Stimulated activated CD4-positive, alpha-beta T cell treated with anti-CD3 and anti-CD28 coated beads, Interleukin-2, amount 100 ng/mL, for 48 hours (primary cell): ENCODE measurements at regions not wholly inside any gene's neighbourhood (a gene's known extent, or its start where the extent isn't known, plus 50 kb on each side); places are given as distances from the start of the nearest gene placed in this dataset.
"Not testable (repeated sequence)": the region's sequence is repeated elsewhere in the genome, so short reads cannot be mapped to it uniquely, and the experiment has no call there.

Source experiments
- DNase-seq, 2 donors: peaks; one replicate each; pipeline ENCODE4 v3.0.0-alpha.2; 2020

GRCh38 chr3:88979760-88980159, 127.7 kb upstream of the EPHA3 start:
- no peak for DNase-seq

DNA sequence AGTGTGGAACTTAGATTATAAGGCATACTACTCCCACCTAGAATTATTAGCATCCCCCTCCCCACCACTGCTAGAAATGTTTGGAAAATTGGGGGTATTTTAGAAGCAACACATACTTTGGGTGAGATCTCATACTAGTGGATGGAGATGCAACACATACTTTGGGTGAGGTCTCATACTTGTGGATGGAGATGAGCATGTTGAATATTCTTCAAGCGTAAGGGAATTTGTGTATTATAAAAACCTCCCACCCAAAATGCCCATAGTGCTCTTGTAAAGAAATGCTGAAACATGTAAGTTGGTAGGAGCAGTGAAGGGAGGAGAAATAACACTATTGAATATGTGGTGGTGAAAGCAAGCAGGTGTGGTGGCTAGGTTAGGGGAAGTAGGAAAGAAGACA, 124.0 kb upstream of the EPHA3 start:
- no peak for DNase-seq

DNA sequence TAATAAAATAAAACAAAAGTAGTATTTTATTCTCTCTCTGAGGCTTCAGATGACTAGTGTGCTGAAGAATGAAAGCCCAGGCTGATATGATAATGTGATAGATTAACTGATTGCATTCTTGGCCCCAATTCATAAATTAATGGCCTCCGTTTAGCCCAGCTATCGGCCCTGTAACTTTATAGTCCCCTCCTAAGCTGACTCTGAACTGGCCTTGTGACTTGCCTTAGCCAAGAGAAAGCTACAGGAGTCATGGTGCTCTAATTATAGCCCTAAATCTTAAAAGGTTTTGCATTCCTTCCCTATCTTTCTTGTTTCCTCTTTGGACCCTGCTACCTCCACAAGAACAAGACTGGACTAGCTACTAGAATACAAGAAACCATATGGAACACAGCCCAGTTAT, 123.2 kb upstream of the EPHA3 start:
- no peak for DNase-seq

DNA sequence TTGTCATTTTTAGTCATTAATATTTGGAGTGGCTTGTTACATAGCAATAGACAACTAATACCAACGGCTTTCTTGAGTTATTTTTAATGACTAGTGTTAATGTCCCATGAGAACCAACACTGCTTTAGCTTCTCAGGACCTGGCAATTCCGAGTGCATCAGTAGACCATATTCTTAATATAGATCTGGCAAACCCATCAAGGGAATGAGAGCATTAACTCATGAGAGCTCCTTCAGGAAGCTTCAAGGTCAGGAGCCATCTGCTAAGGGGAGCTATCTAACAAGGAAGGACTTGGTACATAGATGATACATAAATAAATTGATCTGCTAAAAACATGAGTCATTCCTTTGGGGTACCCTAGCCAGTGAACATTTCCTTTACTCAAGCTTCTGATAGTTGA, 122.6 kb upstream of the EPHA3 start:
- no peak for DNase-seq

- DNase-seq = no peak
Observed at GRCh38 chr3:88985491-88985890, 121.9 kb upstream of the EPHA3 start.

GRCh38 chr3:88986834-88987233, 120.6 kb upstream of the EPHA3 start:
- no peak for DNase-seq

DNA sequence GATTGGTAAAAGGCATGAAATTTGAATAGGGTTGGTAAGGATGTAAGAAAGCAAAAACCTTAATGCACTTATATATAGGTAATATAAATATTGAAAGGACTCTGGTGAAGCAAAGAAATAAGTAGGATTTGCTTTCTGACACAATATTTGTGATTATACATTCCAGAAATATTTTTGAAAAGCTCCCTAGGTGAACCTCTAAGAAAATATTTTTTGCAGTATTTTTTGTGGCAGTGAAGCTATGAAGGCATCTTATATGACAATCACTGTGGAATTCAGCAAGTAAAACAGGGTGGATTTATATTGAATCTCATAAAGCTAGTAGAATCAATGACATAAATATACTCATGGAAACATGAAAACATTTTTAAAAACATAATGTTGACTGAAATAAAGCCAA, 119.6 kb upstream of the EPHA3 start:
- no peak for DNase-seq

DNA sequence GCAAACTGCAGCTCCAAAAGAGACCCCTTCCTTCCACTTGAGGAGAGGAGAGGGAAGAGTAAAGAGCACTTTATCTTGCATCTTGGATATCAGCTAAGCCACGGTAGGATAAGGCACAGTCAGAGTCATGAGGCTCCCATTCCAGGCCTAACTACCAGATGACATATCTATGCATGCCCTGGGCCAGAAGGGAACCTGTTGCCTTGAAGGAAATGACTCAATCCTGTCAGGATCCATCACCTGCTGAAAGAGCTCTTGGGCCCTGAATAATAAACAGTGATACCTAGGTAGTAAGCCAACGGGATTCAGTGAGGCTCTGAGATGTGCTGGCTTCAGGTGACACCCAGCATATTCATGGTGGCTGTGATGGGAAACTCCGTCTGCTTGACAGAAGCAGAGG, 118.5 kb upstream of the EPHA3 start:
- no peak for DNase-seq

GRCh38 chr3:88991496-88991895, 115.9 kb upstream of the EPHA3 start:
- DNase-seq = no peak

- no peak for DNase-seq
Observed at GRCh38 chr3:88996691-88997090, 110.7 kb upstream of the EPHA3 start.

GRCh38 chr3:88997260-88997659, 110.2 kb upstream of the EPHA3 start:
- no peak for DNase-seq

DNA sequence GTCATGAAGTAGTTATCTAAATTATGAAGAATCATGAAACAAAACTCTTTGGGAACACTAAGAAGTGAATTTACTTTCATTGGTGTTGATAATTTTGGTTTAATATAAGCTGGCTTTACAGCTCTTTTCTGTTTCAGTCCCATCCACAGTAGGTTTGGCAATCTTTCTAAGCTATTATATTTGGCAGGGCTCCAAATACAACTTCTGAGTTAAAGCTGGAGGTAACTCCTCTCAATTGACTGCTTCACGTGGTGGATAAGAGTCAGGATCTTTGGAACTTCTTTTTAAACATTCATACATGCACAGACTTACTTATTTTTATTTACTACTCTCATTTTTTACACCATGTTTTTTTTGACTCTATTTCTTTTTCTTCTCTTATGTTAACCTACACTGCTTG, 106.5 kb upstream of the EPHA3 start:
- no peak for DNase-seq

- DNase-seq = no peak
Observed at GRCh38 chr3:89002191-89002590, 105.2 kb upstream of the EPHA3 start.

GRCh38 chr3:89013536-89013935, 93.9 kb upstream of the EPHA3 start:
- no peak for DNase-seq

DNA sequence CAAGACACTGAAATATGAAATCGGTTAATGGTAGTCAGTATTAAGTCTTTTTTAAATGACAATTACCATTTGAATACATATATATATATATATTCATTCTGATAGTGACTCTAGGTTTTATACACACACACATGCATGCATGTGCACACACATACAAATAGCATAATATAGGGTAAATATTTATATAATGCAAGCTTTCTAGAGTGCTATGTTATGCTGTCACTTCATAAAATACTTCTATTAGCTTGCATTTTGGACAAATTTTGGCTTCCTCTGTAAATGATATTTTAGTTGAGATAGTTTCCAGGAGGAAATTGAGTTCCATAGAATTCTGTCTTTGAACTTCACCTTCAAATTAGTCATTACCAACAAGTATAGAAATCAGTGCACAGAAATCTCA, 89.9 kb upstream of the EPHA3 start:
- no peak for DNase-seq

GRCh38 chr3:89025185-89025584, 82.2 kb upstream of the EPHA3 start:
- no peak for DNase-seq

DNA sequence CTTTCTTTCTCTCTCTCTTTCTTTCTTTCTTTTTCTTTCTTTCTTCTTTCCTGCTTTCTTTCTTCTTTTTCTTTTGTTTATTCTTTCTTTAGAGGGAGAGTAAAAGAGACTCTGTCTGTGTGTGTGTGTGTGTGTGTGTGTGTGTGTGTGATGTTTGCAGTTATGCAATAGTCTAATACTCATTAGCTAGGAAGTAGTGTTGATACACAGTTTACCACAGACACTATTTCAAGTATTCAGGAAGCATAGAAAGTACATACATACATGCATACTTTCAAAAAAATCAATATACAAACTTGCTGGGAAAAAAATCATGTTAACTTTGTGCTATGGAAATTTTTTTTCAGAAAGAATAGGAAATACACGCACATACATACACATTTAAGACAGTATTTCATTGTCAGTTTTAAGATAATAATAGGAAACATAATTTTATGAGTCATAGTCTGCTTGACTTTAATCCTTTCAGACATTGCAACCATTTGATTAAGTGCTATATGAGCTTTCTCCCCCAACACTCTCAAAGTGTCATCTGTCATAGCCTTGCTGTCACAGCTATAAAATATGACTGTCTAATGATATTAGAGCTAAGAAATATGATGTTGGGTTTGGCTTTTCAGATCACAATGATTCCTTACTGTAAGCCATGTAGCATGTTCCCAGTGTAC, 74.9 kb upstream of the EPHA3 start:
- DNase-seq = no peak

DNA sequence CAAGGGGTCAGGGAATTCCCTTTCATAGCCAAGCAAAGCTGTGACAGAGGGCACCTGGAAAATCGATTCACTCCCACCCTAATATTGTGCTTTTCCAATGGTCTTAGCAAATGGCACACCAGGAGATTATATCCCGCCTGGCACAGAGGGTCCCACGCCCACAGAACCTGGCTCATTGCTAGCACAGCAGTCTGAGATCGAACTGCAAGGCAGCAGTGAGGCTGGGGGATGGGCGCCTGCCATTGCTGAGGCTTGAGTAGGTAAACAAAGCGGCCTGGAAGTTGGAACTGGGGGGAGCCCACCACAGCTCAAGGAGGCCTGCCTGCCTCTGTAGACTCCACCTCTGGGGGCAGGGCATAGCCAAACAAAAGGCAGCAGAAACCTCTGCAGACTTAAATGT, 72.7 kb upstream of the EPHA3 start:
- not testable (repeated sequence) for DNase-seq

GRCh38 chr3:89038869-89039268, 68.6 kb upstream of the EPHA3 start:
- no peak for DNase-seq

- DNase-seq = no peak
Observed at GRCh38 chr3:89042236-89042835, 65.1 kb upstream of the EPHA3 start.

DNA sequence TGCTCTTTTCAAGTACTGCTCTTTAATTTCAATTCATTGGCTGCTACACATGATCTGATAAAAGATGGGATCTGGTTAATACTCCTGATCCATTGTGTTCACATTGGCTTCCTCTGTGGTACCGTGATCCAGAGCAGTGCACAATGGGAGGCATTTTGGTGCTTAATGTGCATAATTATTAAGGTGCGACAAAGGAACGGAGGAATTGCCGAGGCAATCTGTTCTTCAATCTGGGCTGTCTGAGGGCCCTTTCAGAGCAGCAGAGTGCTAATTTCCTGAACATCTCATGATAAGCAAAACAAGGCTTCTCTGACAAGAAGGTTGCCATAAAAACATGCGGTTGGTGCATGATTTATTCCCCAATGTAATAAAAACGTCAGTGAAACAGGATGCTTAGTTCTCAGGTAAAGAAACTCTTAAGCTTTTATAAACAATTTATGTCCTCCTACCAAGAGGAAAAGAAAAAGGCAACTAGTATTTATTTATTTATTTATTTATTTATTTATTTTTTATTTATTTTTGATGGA, 64.0 kb upstream of the EPHA3 start:
- no peak for DNase-seq

DNA sequence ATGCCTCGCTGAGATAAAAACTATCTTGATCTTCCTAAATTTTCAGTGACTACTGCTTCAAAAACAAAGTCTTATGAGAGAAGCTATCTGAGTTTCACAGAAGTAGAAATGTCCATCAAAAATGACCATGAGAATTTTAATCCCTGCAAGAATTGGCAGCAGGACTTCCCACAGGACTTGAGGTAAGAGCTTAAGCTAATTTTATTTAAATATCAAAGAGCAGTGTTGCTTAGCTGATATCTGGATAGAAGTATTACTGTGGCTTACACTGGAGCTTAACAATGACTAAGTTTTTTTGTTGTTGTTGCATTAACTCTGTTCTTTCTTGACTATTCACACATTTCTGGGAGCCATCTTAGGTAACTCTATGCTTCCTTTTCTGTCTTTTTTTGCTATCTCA, 60.8 kb upstream of the EPHA3 start:
- DNase-seq = no peak

DNA sequence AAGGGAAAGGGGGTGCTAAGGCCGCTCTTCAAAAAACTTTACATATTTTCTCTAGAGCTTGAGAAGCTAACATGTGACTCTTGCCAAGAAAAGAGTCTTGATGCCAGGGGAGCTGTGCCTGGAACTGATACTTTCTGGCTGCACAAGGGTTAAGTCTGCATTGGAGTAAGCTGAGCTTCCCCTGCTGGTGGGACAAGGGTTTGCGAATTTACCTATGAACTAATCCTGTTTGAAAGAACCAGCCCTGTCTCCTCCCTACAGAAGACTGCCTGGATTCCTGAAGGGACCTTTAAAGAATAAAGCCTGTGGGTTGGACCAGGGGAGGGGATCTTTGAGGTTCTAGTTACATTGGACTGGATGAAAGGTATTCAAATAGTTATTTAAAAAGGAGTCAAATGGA, 58.3 kb upstream of the EPHA3 start:
- no peak for DNase-seq

GRCh38 chr3:89052386-89052785, 55.0 kb upstream of the EPHA3 start:
- no peak for DNase-seq

DNA sequence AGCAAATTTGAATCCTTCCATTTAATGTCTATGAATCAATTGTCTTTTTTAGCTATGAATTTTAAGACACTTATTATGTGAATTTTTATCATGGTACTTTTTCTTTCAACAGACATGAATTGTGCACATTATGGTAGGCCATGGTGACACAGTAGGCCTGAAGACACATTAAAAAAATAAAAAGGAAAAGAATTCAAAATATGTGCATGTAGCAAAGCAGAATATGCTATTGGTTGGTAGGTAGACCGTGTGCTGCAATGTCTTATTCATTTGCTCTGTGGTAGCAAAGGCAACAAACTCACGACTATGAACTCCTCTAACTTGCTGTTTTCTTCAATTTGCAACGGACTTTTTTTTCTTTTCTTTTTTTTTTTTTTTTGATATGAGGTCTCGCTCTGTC, 50.0 kb upstream of the EPHA3 start:
- no peak for DNase-seq
